HG02852 (cell line): ENCODE measurements at regions not wholly inside any gene's neighbourhood (a gene's known extent, or its start where the extent isn't known, plus 50 kb on each side); places are given as distances from the start of the nearest gene placed in this dataset.

ENCODE experiments used
- ATAC-seq: cut with Tn5 transposase; IDR thresholded peaks from one replicate; pipeline ENCODE4 v1.9.1; 2021; ENCODE audit warnings: mild to moderate bottlenecking, moderate library complexity; ENCODE audit not compliant: unreplicated experiment

GRCh38 chr16:16868727-16869126 lies 489.8 kb downstream of the NPIPA7 start:
- ATAC-seq: no peak

DNA sequence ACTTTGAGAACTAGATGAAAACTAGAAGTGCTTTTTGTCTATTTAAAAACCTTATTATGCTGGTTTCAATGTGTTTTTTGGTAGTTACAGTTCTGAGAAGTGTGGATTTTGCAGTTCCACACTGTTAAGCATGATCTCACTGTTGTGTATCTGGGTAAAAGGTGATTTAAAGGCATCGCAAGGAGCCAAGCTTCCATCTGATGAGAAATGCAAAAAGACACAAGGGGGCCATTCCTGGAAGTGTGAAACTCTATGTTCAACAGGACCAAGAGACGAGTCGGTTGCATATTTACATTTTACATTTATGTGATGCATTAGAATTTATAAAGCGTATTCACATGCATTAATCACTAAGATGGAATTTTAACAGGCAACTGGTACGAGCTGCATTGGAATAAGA lies 490.8 kb downstream of the NPIPA7 start:
- no peak for ATAC-seq

GRCh38 chr16:16871196-16871595 lies 492.3 kb downstream of the NPIPA7 start:
- ATAC-seq: no peak

DNA sequence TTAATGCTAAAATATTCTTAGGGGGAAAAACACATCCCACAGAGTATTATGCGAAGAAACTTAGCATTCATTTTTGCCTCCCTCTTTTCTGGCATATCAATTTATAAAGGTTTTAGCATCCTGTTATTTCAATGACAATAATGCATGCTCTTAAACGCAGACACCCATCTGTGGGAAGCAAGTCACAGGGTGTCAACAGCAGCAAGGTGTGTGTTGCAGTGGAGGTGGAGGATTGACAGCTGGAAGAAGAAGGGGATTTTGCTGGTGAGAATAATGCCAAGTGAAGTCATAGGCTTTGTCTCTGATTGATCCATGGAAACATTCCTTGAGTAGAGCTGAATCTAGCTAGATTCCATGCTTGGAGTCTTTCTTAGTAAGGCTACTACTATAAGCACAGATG lies 498.1 kb downstream of the NPIPA7 start:
- ATAC-seq: no peak

- no peak for ATAC-seq
Observed at GRCh38 chr16:16879567-16880251, 500.8 kb downstream of the NPIPA7 start.

DNA sequence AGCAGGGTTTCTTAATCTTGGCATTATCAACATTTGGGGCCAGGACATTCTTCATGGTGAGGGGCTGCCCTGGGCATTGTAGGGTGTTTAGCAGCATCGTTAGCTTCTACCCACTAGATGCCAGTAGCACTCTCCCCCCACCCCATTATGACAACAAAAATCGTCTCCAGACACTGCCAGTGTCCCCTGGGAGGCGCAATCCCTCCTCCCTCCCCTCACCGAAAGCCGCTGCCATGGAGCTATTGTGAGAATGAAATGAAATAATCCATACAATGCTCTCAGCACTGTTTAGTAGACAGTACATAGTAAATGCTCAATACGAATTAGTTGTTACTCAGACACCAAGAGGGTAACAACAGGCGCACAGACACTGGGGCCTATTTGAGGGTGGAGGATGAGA lies 502.9 kb downstream of the NPIPA7 start:
- ATAC-seq: no peak

DNA sequence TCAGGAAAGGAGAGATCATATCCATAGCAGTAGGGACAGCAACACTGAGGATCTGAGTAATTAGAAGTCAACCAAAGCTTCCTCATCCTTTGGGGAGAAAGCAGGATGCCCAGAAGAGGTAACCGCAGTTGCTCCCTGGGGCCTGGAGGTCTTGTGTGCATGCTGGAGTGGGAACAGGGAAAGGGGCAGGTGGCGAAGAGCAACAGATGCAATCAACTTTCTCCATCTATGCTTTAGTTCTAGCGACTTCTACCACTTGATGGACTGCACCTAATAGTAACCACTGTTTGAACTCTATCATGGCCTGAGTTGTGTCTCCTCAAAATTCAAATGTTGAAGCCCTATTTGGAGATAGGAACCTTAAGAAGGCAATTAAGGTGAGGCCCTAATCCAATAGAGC lies 503.8 kb downstream of the NPIPA7 start:
- no peak for ATAC-seq

DNA sequence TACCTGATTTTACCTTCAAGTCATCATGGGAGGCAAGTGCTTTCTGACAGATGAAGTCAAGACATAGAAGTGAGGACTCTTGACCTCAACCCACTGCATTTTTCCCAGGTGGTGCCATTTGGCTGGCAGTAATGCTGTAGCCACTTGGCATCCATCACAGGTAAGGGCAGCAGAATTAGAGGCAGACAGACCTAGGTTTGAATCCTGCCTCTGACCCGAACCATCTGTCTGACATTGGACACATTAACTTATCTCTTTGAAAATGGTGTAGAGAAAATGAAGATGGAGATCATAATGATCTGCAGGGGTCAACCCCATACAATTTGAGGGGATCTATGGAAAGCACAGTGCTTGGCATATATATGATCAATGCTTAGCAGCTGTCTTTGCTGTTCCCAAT lies 505.5 kb downstream of the NPIPA7 start:
- ATAC-seq: no peak

DNA sequence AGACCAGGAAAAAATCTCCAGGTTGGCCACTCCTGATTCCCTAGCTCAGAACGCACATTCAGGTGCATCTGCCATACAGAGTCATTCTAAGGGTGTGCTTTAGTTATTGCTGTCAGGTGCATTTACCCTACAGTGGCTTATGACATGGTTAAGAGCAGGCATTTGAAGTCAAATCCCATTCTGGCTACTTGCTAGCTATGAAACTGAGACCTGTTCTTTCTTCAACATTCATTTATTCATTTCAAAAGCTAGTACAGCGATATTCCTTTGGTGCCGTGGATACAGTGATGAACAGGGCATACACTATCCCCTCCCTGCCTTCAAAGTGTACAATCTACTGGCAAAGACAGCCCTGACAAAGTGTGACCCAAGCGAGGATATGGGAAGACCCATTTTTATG lies 508.3 kb downstream of the NPIPA7 start:
- ATAC-seq: no peak

GRCh38 chr16:16890964-16891363 lies 512.0 kb downstream of the NPIPA7 start:
- ATAC-seq: no peak

- no peak for ATAC-seq
Observed at GRCh38 chr16:16904601-16905000, 525.7 kb downstream of the NPIPA7 start.

- ATAC-seq: no peak
Observed at GRCh38 chr16:16905850-16906249, 526.9 kb downstream of the NPIPA7 start.

GRCh38 chr16:16907089-16907488 lies 528.1 kb downstream of the NPIPA7 start:
- ATAC-seq: no peak

GRCh38 chr16:16908077-16908476 lies 529.1 kb downstream of the NPIPA7 start:
- no peak for ATAC-seq

DNA sequence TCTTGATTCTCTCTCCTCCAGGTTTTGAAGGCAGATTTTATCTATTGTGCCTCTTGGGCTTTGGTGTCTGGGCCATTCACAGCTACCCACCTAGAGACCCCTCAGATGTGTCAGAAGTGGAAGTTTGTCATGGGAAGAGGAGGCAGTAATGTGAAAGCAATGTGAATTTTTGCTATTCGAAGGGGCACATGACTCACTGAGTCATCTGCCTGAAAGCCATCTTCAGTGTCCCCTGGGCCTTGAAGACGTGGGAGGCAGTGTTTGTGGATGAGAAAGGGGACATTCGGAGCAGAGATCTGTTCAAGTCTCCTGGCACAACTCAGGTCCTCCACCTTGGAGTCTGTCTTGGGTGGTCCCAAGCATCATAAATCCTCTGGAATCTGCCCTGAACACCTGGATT lies 530.2 kb downstream of the NPIPA7 start:
- ATAC-seq: no peak

- ATAC-seq: no peak
Observed at GRCh38 chr16:16910666-16911065, 531.7 kb downstream of the NPIPA7 start.

DNA sequence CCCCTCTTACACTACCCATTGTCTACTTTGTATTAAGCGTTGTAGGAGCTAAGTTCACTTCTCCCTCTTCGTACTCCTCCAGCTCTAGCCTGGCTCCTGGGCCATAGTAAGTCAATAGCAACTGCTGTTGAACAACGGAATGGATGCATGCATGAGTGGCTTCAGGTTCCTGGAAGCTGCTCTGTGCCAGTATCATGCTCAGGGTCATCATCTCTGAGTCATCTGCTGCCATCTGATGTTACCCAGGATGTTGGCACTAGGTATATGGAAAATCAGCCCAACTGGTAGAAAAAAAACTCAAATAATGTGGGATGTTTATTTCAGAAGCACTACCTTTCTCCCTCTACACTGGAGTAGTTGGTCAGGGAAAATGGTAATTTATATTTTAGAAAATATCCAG lies 536.8 kb downstream of the NPIPA7 start:
- no peak for ATAC-seq

DNA sequence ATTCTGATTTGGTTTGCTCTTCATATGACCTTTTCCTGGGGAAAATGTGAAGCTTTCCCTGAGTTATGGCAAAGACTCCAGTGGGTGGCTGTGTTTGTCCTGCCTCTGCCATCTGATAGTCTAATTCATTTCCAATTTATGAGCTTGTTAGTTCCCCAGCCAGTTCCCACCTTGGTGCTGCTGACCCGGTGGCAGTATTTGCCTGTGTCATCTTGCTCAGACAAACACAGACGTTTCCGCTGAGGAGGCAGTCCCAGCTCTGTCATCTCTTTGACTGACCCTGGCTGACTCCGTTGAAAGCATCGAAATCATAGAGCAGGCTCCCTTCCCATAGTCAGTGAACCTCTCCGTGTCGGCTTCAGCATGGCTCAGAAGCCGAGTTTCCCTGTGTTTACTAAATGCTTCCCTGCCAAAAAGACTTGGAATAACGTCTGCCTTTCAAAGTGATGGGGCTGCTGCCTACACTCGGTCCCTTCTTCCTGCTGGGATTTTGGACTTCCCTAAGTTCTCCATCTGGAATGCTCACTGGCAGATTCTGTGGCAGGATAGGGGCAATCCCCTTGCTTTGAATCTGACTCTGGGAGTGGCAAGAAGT lies 538.3 kb downstream of the NPIPA7 start:
- ATAC-seq: no peak

GRCh38 chr16:16923479-16923878 lies 544.5 kb downstream of the NPIPA7 start:
- no peak for ATAC-seq

GRCh38 chr16:16924613-16925012 lies 545.7 kb downstream of the NPIPA7 start:
- no peak for ATAC-seq

- no peak for ATAC-seq
Observed at GRCh38 chr16:16925432-16925831, 545.3 kb downstream of the XYLT1 start.

DNA sequence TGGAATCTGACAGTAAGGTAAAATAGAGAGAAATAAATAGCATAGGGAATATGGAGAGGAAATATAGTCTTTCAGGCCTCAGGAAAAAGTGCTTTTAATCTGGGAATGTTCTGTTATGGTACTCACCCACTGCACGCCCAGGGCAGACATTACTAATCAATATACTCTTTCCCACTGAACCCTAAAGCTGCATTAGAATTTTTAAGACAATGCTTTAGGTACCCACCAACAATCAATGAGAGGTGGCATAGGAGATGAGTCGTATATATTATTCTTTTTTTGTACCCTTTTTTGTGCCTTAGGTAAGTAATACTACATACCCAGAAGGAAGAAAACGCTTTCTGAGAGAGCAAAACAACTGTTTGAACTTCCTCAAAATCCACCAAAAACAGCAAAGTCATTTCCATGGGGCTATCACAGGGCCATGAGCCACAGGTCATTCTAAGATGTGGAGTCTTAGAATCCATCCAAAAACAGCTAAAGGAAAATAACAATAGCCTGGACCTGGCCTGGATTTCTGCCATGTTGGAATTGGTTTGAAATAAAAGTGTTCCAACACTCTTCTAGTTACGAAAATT lies 542.1 kb downstream of the XYLT1 start:
- no peak for ATAC-seq
